ENCODE measurements at regions not wholly inside any gene's neighbourhood (a gene's known extent, or its start where the extent isn't known, plus 50 kb on each side); places are given as distances from the start of the nearest gene placed in this dataset.
"Not testable (repeated sequence)": the region's sequence is repeated elsewhere in the genome, so short reads cannot be mapped to it uniquely, and the experiment has no call there.

DNA sequence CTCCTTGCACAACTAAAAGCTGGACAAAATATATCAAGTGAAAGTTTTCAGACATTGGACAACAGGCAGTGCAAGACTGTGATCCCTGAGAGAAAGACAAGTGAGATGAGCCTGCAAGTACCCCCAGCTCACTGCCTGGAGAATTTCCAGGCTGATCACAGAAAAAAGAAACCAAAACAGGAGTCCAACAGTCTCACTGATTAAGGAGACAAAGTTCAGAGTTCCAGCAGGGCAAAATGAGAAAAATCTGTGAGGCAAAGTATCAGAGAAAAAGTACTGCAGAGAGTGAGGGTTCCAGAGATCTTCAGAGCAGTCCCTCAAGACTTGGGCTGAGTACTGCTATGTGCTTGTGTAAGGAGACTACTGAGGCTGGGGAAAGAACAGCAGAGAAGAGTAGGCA, 56.0 kb upstream of the PRSS3 start:
- DNase-seq, result no peak

DNA sequence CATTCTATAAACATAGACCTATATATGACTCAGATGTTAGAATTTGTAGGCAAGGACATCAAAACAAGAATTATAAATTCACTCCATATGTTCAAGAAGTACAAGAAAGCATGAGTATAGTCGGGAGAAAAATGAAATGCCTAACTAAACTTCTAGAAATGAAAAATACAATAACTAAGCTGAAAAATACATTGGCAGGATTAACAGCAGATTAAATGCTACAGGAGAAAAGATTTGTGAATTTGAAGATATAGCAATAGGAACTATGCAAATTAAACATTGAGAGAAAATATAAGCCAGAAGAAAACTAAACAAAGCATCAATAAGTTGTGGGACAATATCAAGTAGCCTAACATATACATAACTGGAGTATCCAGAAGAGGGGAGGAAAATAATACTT, 55.3 kb upstream of the PRSS3 start:
- no peak for DNase-seq

DNA sequence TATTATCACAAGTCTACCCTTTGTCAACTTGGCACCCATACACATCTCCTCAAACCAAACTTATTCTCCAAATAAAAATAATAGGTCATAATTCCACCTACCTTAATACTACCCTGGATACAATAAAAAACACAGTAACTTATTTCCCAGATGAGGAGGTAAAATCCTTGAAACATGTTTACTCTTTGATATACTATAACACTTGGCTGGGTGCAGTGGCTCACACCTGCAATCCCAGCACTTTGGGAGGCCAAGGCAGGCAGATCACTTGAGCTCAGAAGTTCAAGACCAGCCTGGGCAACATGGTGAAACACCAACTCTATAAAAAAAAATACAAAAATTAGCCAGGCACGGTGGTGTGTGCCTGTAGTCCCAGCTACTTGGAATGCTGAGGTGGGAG, 54.4 kb upstream of the PRSS3 start:
- DNase-seq, result not testable (repeated sequence)

DNA sequence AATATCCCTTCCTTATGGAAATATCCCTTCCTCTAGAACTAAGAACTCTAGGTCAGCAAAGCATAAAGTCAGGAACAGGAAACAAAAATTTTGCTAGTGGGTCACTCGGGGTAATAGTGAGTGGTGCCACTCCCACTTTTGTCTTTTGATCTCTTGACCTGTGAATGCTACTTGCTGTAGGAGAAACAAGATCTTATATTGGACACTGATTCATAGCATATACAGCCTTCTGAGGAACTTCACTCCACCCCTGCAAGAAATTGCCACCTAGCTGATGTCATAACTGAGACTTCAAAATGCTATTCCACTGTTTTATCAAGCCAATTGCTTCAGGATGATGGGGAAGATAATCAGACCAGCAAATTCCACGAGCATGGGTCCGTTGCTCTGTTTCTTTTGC, 53.3 kb upstream of the PRSS3 start:
- no peak for DNase-seq

DNA sequence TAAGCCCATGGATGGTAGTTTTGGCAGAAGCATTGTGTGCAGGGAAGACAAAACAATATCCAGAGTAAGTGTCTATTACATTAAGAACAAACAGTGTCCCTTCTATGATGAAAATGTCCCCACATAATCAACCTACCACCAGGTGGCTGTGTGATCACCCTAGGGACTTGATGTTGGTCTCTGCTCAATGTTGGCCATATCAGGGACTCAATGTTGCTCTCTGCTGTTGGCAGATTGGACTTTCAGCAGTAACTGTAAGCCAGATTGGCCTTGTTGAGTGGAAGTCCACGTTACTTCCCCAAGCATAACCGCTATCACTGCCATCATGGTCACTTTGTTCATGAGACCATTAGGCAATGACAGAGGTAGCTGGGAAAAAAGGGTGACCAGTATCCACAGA, 52.8 kb upstream of the PRSS3 start:
- no peak for DNase-seq
